ENCODE measurements at regions not wholly inside any gene's neighbourhood (a gene's known extent, or its start where the extent isn't known, plus 50 kb on each side); places are given as distances from the start of the nearest gene placed in this dataset.

- no peaks in the 10 kb centered on the region for H3K27me3 ChIP-seq (ENCODE audit: low read length)
- no peak overlapping the region for H2AFZ ChIP-seq (ENCODE audit: low read depth, low read length, severe bottlenecking)
- no peaks in the 10 kb centered on the region for H3F3A ChIP-seq (ENCODE audit: insufficient read depth)
- H3K79me2 ChIP-seq (ENCODE audit: insufficient read depth, low read length), result no peaks in the 10 kb centered on the region
- H3K9me3 ChIP-seq (ENCODE audit: insufficient read depth, low read length), result no peaks in the 10 kb centered on the region
- H3K36me3 ChIP-seq (ENCODE audit: low read length), result no peaks in the 10 kb centered on the region
- TF ChIP-seq CTCF (IDR thresholded peaks at IDR 0.05; ENCODE audit: insufficient read depth, low read length, poor library complexity, severe bottlenecking), result no peak
- TF ChIP-seq EZH2phosphoT487 (conservative IDR thresholded peaks at IDR 0.05; ENCODE audit: low read length), result no peak
- H3K9ac ChIP-seq (ENCODE audit: low read length), result no peak overlapping the region
- no peak overlapping the region for H3K27ac ChIP-seq (ENCODE audit: low read depth, low read length)
- no peaks in the 10 kb centered on the region for H3K9me2 ChIP-seq (replicated peaks; ENCODE audit: insufficient read depth, low read length)
- H4K20me1 ChIP-seq (ENCODE audit: low read depth, low read length), result no peaks in the 10 kb centered on the region
- no peak overlapping the region for H3K4me2 ChIP-seq (ENCODE audit: low read depth, low read length, poor library complexity, severe bottlenecking)
- no peak overlapping the region for H3K4me3 ChIP-seq (ENCODE audit: insufficient read depth, low read length, poor library complexity, severe bottlenecking)
These were observed 68.5 kb downstream of the MRPL36 start for GRCh38 chr5:1731091-1731639.

- no peaks in the 10 kb centered on the region for H3K36me3 ChIP-seq (ENCODE audit: low read length)
- no peak for TF ChIP-seq CTCF (IDR thresholded peaks at IDR 0.05; ENCODE audit: insufficient read depth, low read length, poor library complexity, severe bottlenecking)
- TF ChIP-seq EZH2phosphoT487 (conservative IDR thresholded peaks at IDR 0.05; ENCODE audit: low read length), result no peak
- no peak overlapping the region for H3K4me3 ChIP-seq (ENCODE audit: insufficient read depth, low read length, poor library complexity, severe bottlenecking)
- no peak overlapping the region for H3K9ac ChIP-seq (ENCODE audit: low read length)
- H3F3A ChIP-seq (ENCODE audit: insufficient read depth), result no peaks in the 10 kb centered on the region
- H3K9me2 ChIP-seq (replicated peaks; ENCODE audit: insufficient read depth, low read length), result no peaks in the 10 kb centered on the region
- H3K27me3 ChIP-seq (ENCODE audit: low read length), result no peaks in the 10 kb centered on the region
- H3K4me2 ChIP-seq (ENCODE audit: low read depth, low read length, poor library complexity, severe bottlenecking), result no peak overlapping the region
- no peak overlapping the region for H2AFZ ChIP-seq (ENCODE audit: low read depth, low read length, severe bottlenecking)
- no peak overlapping the region for H3K27ac ChIP-seq (ENCODE audit: low read depth, low read length)
- H3K9me3 ChIP-seq (ENCODE audit: insufficient read depth, low read length), result no peaks in the 10 kb centered on the region
- no peaks in the 10 kb centered on the region for H4K20me1 ChIP-seq (ENCODE audit: low read depth, low read length)
- H3K79me2 ChIP-seq (ENCODE audit: insufficient read depth, low read length), result no peaks in the 10 kb centered on the region
These were observed 69.2 kb downstream of the MRPL36 start for GRCh38 chr5:1730487-1730847.

DNA sequence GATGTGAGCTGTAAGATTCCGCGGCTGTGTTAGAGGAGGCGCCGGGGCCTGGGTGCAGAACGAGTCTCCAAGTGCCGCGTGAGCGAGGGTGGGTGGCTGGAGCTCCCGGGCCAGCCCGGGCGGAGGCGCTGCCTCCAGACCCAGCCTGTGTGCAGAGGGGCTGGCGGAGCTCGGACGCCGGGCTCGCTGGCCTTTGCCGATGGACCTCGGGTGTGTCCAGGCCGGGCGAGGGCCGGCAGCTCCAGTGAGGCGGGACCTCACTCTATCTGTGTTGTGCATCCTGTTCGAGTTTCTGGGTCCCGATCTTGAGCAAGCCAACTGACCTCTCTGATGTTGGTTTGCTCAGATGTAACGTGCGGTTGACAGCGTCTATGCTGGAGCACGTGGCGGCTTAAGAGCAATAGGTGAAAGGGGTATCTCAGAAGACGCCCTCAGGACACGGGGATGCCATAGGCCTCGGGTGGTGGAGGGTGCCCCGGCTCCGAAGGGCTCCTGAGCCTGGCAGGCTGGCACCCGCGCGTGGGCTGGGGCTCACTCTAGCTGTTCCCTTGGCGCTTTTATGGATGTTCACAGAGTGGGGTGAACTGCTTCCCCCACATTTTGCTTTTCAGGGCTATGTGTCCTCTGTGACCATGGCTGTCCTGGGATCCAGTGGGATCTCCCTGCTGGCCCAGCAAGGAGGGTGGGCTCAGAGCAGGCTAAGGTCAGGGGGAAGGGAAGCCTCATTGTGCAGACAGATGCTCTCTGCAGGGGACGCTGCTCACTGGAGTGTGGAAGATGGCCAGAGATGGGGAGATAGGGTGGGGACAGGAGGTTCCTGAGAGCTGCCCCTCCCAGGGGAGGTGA is 69.8 kb downstream of the MRPL36 start:
- H3K9me3 ChIP-seq (ENCODE audit: insufficient read depth, low read length), result no peaks in the 10 kb centered on the region
- no peaks in the 10 kb centered on the region for H3K27me3 ChIP-seq (ENCODE audit: low read length)
- H3K27ac ChIP-seq (ENCODE audit: low read depth, low read length), result no peak overlapping the region
- H3K36me3 ChIP-seq (ENCODE audit: low read length), result no peaks in the 10 kb centered on the region
- H3K9me2 ChIP-seq (replicated peaks; ENCODE audit: insufficient read depth, low read length), result no peaks in the 10 kb centered on the region
- H3K79me2 ChIP-seq (ENCODE audit: insufficient read depth, low read length), result no peaks in the 10 kb centered on the region
- H3K9ac ChIP-seq (ENCODE audit: low read length), result no peak overlapping the region
- H3K4me2 ChIP-seq (ENCODE audit: low read depth, low read length, poor library complexity, severe bottlenecking), result no peak overlapping the region
- H4K20me1 ChIP-seq (ENCODE audit: low read depth, low read length), result no peaks in the 10 kb centered on the region
- H3F3A ChIP-seq (ENCODE audit: insufficient read depth), result no peaks in the 10 kb centered on the region
- no peak overlapping the region for H2AFZ ChIP-seq (ENCODE audit: low read depth, low read length, severe bottlenecking)
- no peak overlapping the region for H3K4me3 ChIP-seq (ENCODE audit: insufficient read depth, low read length, poor library complexity, severe bottlenecking)
- TF ChIP-seq EZH2phosphoT487 (conservative IDR thresholded peaks at IDR 0.05; ENCODE audit: low read length) (no peak), CTCF (IDR thresholded peaks at IDR 0.05; ENCODE audit: insufficient read depth, low read length, poor library complexity, severe bottlenecking) (no peak)
